ENCODE measurements at regions not wholly inside any gene's neighbourhood (a gene's known extent, or its start where the extent isn't known, plus 50 kb on each side); places are given as distances from the start of the nearest gene placed in this dataset.

GRCh38 chr14:58709949-58710348 lies 72.2 kb downstream of the DACT1 start:
- no peak for TF ChIP-seq CTCF (IDR thresholded peaks at IDR 0.05; ENCODE audit: low read length)
- TF ChIP-seq EZH2 (IDR thresholded peaks at IDR 0.05; ENCODE audit: borderline replicate concordance, low read length) = no peak

Data from OCI-LY1 (cell line).